ENCODE measurements at regions not wholly inside any gene's neighbourhood (a gene's known extent, or its start where the extent isn't known, plus 50 kb on each side); places are given as distances from the start of the nearest gene placed in this dataset.
"Not testable (repeated sequence)": the region's sequence is repeated elsewhere in the genome, so short reads cannot be mapped to it uniquely, and the experiment has no call there.

- TF ChIP-seq CTCF (IDR thresholded peaks at IDR 0.05): no peak
- Histone ChIP-seq H3K27me3 (no peaks in the 10 kb centered on the region), H3K27ac (no peak overlapping the region), H3K4me3 (no peak overlapping the region), H3K4me1 (no peaks in the 10 kb centered on the region), H3K36me3 (no peaks in the 10 kb centered on the region), H3K9me3 (no peaks in the 10 kb centered on the region)
- no peak for DNase-seq (ENCODE audit: extremely low spot score in 2 of 2)
- intact Hi-C loops (cut with DNase I): no loop called here
Measured at GRCh38 chr14:58920230-58920629, 268.2 kb upstream of the DAAM1 start.

- H3K27ac ChIP-seq; H3K4me1 ChIP-seq; H3K9me3 ChIP-seq; H3K4me3 ChIP-seq; H3K36me3 ChIP-seq; H3K27me3 ChIP-seq; DNase-seq (ENCODE audit: extremely low spot score in 2 of 2); intact Hi-C loops (cut with DNase I): not testable (repeated sequence)
Measured at GRCh38 chr14:58922201-58922940, 266.1 kb upstream of the DAAM1 start.

GRCh38 chr14:58923751-58924405, 264.6 kb upstream of the DAAM1 start:
- H3K4me1 ChIP-seq: no peaks in the 10 kb centered on the region
- DNase-seq (ENCODE audit: extremely low spot score in 2 of 2): no peak
- intact Hi-C loops (cut with DNase I): no loop called here
- H3K36me3 ChIP-seq: no peaks in the 10 kb centered on the region
- no peaks in the 10 kb centered on the region for H3K27me3 ChIP-seq
- no peak overlapping the region for H3K27ac ChIP-seq
- TF ChIP-seq POLR2A (IDR thresholded peaks at IDR 0.05) (no peak), CTCF (IDR thresholded peaks at IDR 0.05) (no peak), POLR2AphosphoS5 (IDR thresholded peaks at IDR 0.05; ENCODE audit: insufficient read depth in 1 of 2, low read depth in 1 of 2) (no peak)
- no peaks in the 10 kb centered on the region for H3K9me3 ChIP-seq
- H3K4me3 ChIP-seq: no peak overlapping the region

GRCh38 chr14:58941629-58942028, 246.8 kb upstream of the DAAM1 start:
- Histone ChIP-seq H3K4me3 (no peak overlapping the region), H3K4me1 (no peaks in the 10 kb centered on the region), H3K36me3 (no peaks in the 10 kb centered on the region), H3K27me3 (no peaks in the 10 kb centered on the region), H3K27ac (no peak overlapping the region), H3K9me3 (no peaks in the 10 kb centered on the region)
- DNase-seq (ENCODE audit: extremely low spot score in 2 of 2): no peak
- intact Hi-C loops (cut with DNase I): no loop called here
- no peak for TF ChIP-seq POLR2A (IDR thresholded peaks at IDR 0.05)
- TF ChIP-seq CTCF (IDR thresholded peaks at IDR 0.05): no peak
- no peak for TF ChIP-seq POLR2AphosphoS5 (IDR thresholded peaks at IDR 0.05; ENCODE audit: insufficient read depth in 1 of 2, low read depth in 1 of 2)

GRCh38 chr14:58942516-58942915, 246.0 kb upstream of the DAAM1 start:
- no peak for DNase-seq (ENCODE audit: extremely low spot score in 2 of 2)
- Histone ChIP-seq H3K27me3 (no peaks in the 10 kb centered on the region), H3K9me3 (no peaks in the 10 kb centered on the region), H3K4me3 (no peak overlapping the region), H3K4me1 (no peaks in the 10 kb centered on the region), H3K27ac (no peak overlapping the region), H3K36me3 (no peaks in the 10 kb centered on the region)
- intact Hi-C loops (cut with DNase I): no loop called here
- no peak for TF ChIP-seq POLR2AphosphoS5 (IDR thresholded peaks at IDR 0.05; ENCODE audit: insufficient read depth in 1 of 2, low read depth in 1 of 2)
- TF ChIP-seq CTCF (IDR thresholded peaks at IDR 0.05): no peak
- TF ChIP-seq POLR2A (IDR thresholded peaks at IDR 0.05): no peak

All from vagina (tissue), 2 donors.